ENCODE measurements at regions not wholly inside any gene's neighbourhood (a gene's known extent, or its start where the extent isn't known, plus 50 kb on each side); places are given as distances from the start of the nearest gene placed in this dataset.

DNA sequence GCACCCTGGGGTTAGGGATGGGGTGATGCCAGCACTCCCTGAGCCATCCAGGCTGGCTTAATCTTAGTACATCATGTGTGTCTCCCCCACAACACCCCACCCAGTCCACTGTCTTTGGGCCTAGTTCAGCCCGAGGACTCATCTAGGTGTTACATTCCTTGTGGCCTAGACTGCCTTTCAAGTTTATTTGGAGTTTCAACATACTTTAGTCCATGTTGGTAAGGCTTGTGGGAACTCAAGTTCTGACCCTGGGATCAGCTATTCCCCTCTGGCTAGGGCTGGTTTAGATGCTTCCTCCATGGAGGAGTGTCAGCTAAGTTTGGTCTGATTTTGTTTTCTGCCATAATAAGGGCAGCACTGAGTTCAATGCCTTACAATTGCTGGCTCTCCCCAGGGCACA is 302.4 kb downstream of the SMARCA2 start:
- DNase-seq: no peak

GRCh38 chr9:2319421-2319820 is 302.2 kb upstream of the VLDLR start:
- DNase-seq: no peak

DNA sequence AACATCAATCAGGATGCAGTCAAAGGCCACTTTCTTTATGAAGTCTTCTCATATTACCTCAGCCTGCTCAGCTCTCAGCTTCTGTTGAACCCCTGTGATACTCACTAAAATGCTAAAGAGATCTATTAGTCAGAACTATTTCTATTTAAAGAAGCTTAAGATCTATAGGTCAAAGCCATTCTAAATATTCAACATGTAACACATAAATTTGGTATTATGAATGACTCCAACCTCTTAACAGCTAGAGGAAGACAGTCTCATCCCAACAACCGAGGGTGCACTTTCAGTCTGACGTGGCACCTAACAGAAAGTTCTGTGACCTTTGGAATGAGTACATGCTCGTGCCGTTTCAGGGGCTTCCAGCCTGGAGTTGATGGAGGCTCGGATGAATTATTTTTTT is 301.5 kb upstream of the VLDLR start:
- DNase-seq: no peak

DNA sequence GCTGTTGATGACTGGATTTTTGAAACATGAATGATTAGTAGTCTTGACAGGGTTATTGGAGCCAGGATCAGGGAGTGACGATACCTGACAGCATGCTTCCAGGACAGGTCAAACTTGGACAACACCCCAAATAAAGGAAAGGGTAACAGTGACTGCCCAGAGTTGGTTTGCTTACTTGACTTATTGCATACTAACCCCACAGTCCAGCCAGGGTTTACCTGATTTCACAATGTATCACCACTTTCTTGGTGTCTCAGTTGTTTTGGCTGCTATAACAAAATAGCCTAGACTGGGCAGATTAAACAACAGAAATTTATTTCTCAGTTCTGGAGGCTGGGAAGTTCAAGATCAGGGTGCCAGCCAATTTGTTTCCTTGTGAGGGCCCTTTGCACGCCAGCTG is 301.0 kb upstream of the VLDLR start:
- DNase-seq: no peak

DNA sequence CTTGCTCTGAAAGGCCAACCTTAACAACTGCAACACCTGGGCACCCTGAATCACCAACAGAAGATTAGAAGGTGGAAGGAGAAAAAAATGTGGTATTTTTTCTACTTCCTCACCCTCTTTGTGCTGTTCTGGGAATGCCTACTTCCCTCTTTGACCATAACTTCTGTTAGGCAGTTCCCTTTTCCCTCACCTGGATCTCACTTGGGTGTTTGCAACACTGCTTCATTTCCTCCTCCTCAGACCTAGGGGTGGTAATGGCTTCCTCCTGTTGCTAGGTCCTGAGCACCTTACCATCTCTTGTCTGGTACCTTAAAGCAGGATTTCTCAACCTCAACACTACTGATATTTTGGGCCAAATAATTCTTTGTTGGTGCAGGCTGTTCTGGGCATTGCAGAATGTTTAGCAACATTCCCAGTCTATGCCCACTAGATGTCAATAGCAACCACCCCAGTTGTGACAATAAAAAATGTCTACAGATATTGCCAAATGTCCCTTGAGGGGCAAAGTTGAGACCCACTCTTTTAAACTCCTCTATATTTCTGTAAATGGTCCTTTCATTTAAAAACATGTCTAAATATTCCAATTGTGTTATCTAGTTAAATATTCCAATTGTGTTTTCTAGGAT is 300.0 kb upstream of the VLDLR start:
- DNase-seq: no peak

GRCh38 chr9:2324742-2325141 is 296.8 kb upstream of the VLDLR start:
- DNase-seq: no peak

- DNase-seq: no peak
Measured at GRCh38 chr9:2332663-2333062, 288.9 kb upstream of the VLDLR start.

GRCh38 chr9:2335260-2335659 is 286.3 kb upstream of the VLDLR start:
- no peak for DNase-seq

DNA sequence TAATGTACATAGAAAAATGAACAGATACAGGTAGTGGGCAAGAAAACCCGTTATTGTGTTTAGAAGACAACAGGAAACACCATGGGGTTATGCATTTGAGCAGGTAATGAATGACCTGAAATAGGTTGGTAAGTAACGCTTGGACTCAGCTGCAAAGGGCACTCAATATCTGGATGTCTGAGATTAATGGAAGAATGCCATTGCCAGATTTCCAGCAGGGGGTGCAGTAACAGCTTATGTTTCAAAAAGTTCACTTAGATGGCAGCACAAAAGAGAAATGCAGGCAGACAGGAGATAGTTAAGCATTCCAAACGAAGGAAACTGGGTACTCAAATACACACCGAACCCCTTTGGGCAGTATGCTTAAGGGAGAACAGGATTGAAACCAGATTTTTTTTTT is 285.5 kb upstream of the VLDLR start:
- DNase-seq: peak in 1 of 2 experiments; percentile 44

DNA sequence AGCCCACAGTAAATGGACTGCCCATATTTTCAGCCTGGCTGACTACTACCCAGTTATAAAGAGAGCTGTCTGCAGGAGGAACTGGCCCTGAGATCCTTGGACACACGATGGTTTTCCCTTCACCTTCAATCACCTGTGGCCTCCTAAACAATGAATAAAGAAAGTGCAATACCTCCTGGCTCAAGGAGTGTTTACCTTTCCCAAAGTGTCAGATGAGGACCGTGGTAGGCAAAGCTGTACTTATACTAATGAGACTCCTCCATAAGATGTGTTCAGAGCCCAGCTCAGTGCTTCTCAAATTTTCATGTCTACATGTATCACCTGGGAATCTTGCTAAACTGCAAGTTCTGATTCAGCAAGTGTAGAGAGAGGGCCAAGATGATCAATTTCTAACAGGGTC is 284.5 kb upstream of the VLDLR start:
- no peak for DNase-seq

- DNase-seq: no peak
Measured at GRCh38 chr9:2337627-2338026, 284.0 kb upstream of the VLDLR start.

DNA sequence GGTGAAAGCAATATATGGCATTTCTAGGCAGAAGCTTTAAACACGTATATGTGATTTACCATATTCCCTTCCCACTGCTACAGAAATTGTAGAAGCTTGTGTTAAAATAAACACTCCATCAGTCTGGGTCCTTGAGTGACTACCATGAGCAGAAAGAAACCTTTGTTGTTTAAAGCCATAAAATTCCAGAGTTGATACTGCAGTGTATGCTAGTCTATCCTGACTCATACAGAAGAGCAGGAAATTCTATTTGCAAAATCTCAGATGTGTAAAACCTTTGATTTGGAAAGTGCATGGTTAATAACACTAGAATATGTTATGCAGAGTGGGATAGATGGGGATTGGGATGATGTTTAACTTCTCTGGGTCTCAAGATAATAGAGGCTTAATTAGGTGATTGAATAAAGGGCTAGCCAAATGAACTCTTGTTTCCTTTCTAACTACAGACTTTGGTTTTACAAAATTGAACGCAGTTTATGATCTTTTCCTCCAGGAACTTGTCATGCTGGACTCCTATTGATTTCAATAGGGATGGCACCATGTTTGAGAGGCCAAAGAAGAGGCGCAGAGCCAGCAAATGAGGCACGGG is 282.7 kb upstream of the VLDLR start:
- DNase-seq: no peak

DNA sequence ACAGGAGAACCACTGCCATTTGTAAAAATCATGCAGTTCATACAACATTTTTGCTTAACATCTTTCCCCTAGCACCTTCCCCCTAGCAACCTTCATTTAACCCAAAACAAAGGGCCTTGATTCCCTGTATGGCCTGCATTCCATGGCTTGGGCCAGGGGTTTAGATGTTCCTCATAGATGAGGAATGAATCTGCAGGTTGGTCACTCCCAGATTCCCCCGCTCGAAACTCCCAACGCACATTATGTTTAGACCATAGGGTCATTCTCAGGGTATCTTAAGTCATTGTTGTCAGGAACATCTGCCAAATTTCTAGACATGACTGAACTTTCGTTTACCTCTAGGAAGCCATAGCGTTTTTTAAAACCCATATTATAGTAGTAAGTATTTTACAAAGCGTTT is 282.2 kb upstream of the VLDLR start:
- DNase-seq: no peak

- DNase-seq: no peak
Measured at GRCh38 chr9:2340046-2340760, 281.4 kb upstream of the VLDLR start.

GRCh38 chr9:2341126-2341525 is 280.5 kb upstream of the VLDLR start:
- no peak for DNase-seq

- no peak for DNase-seq
Measured at GRCh38 chr9:2341956-2342355, 279.6 kb upstream of the VLDLR start.

GRCh38 chr9:2343756-2344155 is 277.8 kb upstream of the VLDLR start:
- DNase-seq: no peak

- no peak for DNase-seq
Measured at GRCh38 chr9:2344436-2344835, 277.2 kb upstream of the VLDLR start.

- DNase-seq: no peak
Measured at GRCh38 chr9:2345013-2345412, 276.6 kb upstream of the VLDLR start.

- no peak for DNase-seq
Measured at GRCh38 chr9:2346277-2346913, 275.2 kb upstream of the VLDLR start.

DNA sequence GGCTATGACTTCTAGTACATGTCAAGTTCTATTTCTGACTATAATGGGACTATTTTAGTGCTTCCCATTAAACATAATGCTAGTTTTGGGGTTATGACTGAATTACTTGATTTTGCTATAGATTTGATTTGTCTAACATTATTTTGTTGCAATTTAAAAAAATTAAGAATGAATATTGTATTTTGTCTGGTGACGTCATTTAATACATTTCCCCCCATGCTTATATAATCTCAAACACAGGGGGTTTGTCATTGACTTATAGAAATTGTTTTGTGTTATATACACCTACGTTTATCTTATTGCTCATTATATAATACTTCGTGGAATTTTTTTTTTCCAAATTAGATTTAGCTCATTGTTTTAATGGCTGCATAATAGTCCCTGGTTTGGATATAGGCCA is 270.3 kb upstream of the VLDLR start:
- DNase-seq: no peak

DNA sequence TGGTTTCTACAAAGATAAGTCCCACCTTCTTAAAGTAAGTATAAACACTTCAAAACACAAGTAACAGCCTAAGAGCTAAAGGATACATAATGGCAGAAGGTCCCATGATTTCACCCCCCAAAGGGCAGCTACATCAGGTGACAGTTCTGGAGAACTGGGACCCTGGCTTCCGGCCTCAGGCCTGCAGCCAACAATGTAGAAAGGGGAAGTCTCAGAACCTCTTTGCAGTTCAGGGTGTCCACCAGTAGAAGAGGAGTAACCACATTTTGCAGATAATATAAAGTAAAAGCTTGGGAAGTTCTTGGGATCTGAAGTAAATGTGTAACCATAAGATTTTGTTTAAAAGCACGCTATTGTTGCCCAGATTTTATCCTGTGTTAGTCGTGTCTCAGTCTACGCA is 267.4 kb upstream of the VLDLR start:
- no peak for DNase-seq

DNA sequence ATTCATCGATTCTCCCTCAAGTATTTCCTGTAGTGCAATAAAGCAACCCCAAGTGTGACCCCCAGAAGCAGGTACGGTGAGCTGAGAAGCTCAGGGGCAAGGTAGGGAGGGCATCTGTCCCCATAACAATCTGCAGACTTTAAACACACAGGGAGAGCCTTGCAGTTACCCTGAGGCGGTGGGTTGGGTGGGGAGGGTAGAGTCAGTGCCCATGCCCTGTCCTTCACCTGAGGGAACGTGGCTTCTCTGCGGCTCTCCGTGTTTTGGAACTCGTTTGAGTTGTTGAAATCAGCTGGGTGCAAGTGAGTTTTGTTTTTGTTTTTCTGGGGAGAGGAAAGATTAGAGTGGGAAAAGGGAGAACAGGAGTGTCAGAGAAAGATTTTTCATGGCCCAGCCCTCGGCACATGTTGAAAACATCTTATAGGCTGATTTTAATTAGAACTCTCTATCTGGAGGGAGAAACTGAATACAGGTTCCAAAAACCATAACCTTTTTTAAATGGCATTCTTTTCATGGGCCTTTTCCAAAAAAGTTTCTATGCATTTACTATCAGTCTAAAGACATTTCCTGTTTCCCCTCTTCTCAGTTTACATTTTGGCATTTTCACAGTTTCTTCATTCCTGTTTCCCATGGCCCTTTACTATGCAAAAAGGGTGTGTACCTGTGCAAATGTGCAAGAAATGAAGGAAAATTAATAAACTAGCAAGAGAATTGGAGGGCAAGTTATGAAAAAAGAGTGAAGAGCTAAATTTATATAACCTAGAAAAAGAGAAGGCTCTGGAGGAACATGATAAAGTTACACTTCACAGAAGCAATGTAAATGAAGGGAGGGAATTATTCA is 266.5 kb upstream of the VLDLR start:
- DNase-seq: no peak
